HTR-8/SVneo (cell line): ENCODE measurements at regions not wholly inside any gene's neighbourhood (a gene's known extent, or its start where the extent isn't known, plus 50 kb on each side); places are given as distances from the start of the nearest gene placed in this dataset.
A peak's percentile ranks its signal among the peaks of the same experiment; 100 is the strongest.
"Not testable (repeated sequence)": the region's sequence is repeated elsewhere in the genome, so short reads cannot be mapped to it uniquely, and the experiment has no call there.

Source experiments
- DNase-seq: peaks from one replicate; pipeline ENCODE4 v3.0.0; 2011; ENCODE audit warnings: low spot score, mixed read lengths; ENCODE audit not compliant: insufficient read length
- FAIRE-seq: peaks from 2 replicates; lab custom pipeline; 2011; peaks lifted over from hg19 to GRCh38; lab: Jason Lieb, UNC

DNA sequence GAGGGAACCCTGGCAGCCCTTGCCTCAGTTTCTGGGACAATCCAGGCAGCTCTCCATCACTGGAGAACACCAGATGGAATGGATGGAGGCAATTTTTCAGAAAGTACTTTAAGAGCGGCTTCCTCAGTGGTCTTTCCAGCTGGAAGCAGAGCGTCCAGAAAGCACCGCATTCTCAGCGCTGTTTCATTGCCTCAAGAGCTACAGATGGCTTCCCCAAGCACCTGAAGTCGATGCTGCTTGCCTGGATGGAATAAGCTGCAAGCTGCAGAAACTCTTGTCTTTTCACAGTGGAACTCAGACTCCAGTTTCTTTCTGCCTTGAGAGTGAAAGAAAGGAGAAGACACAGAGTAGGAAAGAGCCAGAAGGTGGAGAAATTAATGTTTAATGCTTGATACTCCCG lies 766.9 kb downstream of the TDRD15 start:
- DNase-seq, result no peak
- no peak for FAIRE-seq

DNA sequence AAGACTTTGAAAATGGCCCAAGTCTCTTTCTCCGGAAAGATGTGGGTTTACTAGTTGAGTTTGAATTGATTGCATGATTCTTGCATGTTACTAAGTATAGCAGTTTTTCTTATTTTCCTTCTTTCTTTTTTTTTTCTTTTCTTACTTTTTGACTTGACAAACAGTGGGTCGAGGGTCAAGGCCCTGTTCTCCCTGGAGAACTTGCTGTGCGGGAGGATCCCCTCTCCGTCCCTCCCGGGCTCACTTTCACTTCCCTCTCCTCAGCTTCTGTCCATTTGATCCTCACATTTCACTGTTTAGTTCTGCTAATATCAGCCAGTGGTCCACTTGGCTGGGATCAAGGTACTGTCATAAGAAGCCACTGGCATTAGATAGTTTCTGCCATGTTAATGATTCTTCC lies 767.4 kb downstream of the TDRD15 start:
- FAIRE-seq (no peak), DNase-seq (no peak)

DNA sequence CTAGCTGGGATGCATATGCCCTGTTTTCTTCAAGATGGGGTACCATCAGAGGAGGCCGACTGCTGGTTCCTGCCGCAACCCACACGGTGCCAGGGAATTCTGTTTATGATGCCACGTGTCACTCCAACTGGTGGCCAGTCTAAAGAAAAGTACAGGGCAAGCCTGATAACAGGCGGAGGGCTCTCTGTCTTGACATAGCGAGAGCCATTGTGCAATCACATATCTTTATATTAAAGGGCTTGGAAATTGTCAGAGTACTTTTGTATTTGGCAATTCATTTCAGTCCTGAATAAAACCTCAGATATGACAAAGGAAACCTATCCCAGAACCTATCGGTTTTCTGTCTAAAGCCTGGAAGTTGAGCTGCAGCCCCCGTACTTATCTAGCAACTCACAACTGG lies 768.4 kb downstream of the TDRD15 start:
- no peak for DNase-seq
- no peak for FAIRE-seq

GRCh38 chr2:21895200-21895599 lies 771.4 kb downstream of the TDRD15 start:
- DNase-seq, result no peak
- no peak for FAIRE-seq

DNA sequence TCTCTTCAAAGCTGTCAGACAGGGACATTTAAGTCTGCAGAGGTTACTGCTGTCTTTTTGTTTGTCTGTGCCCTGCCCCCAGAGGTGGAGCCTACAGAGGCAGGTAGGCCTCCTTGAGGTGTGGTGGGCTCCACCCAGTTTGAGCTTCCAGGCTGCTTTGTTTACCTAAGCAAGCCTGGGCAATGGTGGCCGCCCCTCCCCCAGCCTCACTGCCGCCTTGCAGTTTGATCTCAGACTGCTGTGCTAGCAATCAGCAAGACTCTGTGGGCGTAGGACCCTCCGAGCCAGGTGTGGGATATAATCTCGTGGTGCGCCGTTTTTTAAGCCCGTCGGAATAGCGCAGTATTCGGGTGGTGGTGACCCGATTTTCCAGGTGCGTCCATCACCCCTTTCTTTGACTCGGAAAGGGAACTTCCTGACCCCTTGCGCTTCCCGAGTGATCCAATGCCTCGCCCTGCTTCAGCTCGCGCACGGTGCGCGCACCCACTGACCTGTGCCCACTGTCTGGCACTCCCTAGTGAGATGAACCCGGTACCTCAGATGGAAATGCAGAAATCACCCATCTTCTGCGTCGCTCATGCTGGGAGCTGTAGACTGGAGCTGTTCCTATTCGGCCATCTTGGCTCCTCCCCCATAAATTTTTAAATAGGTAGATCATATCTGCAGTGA lies 785.1 kb downstream of the TDRD15 start:
- DNase-seq, FAIRE-seq: not testable (repeated sequence)

GRCh38 chr2:21910832-21911507 lies 787.2 kb downstream of the TDRD15 start:
- DNase-seq, result no peak
- no peak for FAIRE-seq

- FAIRE-seq (no peak), DNase-seq (no peak)
These were observed 788.6 kb downstream of the TDRD15 start for GRCh38 chr2:21912405-21912804.

DNA sequence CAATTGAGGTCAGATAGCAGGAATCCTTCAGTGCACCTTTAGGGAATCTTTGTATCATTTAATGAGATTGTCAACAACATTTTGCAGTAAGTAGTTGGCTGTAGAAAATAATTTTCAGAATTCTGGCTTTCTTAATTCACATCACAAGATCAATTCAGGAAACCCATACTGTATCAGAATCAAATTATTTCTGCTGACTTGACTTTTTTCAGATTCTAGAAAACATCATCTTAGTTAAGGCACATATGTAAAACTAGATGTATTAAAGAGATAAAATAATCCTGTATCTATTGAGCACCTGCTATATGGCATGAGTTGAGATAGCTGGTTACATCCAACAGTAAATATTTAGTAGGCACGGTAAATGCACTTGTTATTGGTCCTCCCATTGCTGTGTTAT lies 791.4 kb downstream of the TDRD15 start:
- no peak for DNase-seq
- FAIRE-seq, result no peak

DNA sequence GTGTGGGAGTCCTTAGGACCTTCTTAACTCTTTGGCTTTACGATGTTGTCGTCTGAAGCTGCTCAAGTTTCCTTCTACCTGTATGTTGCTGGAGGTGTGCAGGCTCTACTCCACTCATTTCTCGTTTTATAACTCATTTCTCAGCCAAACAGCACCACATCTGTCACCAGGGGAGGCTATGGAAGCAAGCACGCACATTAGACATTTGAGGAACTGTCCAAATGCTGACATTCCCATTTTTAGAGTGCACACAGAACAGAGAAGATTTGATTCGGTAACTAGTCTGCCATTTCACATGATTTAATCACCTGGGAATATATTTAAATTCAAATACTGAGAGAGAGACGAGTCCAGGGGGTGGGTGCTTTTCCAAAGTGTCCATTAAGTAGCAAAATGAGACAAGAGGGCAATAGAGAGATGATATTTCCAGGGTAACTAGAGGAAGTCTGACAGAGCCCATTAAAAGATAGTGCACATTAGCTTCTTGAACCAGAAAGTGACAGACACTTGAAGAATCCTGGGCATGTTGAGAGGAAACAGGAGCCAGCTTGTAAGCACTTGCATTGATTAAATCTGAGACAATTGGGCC lies 793.3 kb downstream of the TDRD15 start:
- DNase-seq (no peak), FAIRE-seq (peak; percentile 31)

GRCh38 chr2:21920721-21921120 lies 797.0 kb downstream of the TDRD15 start:
- no peak for FAIRE-seq
- DNase-seq, result no peak

DNA sequence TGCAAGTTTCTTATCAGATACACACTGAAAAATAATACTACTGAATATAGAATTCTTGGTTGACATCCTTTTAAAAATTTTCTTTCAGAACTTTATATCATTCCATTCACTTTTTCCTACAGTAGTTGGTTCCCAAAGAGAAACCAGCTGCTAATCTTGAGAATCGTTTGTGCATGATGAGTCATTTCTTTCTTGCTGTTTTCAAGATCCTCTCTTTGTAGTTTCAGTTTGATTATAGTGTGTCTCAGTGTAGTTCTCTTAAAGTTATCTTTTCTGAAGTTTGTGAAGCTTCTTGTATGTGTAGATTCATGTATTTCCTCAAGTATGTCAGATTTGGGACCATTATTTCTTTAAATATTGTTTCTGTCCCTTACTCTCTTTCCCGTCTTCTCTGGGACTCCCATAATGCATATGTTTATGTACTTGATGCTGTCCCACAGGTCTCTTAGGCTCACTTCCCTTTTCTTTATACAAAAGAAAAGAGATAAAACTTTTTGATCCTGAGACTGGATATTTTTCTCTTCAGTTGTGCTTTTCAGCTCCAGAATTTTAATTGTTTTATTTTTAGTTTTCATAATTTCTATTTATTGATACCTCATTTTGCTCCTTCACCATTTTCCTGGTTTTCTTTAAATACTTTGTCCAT lies 801.0 kb downstream of the TDRD15 start:
- no peak for FAIRE-seq
- no peak for DNase-seq

DNA sequence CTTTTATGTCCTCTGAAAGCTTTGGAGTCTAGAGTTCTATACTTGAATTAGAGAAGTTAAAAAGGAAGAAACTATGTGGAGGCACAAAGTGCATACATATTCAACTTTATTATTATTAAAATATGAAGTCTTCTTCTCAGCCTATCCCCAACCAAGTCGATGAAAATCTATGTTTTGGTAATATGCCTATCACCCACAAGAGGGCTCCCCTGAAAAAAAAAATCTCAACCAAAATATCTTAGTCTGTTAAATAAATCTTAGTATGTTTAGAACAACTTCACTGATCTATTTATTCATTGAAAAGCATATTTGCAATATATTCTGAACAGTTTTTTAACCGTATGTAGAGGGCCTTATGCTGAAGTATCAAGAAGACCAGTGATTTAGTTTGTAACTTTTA lies 804.5 kb downstream of the TDRD15 start:
- no peak for DNase-seq
- no peak for FAIRE-seq

GRCh38 chr2:21930226-21930625 lies 806.5 kb downstream of the TDRD15 start:
- no peak for DNase-seq
- FAIRE-seq, result no peak

DNA sequence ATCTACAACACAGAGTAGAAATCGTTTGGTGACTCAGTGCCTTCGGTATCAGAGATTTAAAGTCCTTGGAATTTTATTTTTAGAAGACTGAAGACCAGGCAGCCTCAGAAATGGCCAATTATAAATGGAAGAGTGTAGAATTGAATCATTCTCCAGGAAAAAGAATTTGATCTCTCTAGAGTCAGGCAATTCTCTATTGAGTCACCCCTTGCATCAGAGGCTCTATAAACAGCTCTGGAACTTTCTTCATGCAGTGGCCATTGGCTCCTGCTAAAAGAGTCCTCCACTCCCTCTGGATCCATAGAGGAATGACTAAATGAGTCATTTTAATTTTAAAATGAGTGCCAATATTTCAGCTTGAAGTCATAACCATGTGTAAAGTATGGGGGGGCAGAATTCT lies 816.2 kb downstream of the TDRD15 start:
- no peak for DNase-seq

DNA sequence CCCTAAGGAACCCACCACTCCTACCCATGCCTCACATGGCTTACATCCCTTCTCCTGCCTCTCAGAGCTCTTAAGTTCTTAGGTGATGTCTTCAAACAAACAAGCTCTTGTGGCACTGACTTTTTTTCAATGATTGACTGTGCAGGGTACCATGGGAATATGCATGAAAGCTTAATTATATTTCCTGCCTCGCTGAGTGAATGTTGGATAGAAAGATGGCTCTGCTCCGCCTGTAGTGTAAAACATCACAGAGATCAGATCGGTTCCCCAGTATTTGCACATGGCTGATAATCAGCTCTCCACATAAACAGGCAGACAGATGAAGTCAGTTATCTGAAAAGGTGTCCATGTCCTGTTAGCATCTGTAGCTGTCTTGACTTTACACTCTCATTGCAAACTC lies 820.8 kb downstream of the TDRD15 start:
- FAIRE-seq, result peak; percentile 28
- no peak for DNase-seq

More for the DNA sequence above, 816.2 kb downstream of the TDRD15 start:
- no peak for FAIRE-seq

GRCh38 chr2:21945658-21946057 lies 821.9 kb downstream of the TDRD15 start:
- FAIRE-seq (no peak), DNase-seq (no peak)

DNA sequence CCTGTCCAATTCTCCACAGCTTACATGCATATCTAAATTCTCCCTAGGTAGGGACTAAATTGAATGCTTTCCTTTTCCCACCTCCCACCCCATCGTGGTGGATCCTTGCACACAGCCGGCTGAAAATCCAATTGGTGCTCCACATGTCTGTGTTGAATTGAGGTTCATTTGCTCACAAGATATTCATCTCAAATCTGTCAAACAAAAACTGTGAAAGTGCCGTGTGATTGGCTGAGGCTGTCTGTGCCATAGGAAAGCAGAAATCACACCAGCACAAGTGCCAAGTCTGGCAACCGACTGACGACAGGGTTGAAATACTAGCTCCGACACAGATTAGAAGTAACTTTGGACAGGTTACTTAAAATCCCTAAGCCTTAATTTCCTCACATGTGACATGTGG lies 823.3 kb downstream of the TDRD15 start:
- no peak for FAIRE-seq
- DNase-seq, result no peak

- DNase-seq (no peak), FAIRE-seq (no peak)
These were observed 842.4 kb downstream of the TDRD15 start for GRCh38 chr2:21966139-21966538.

DNA sequence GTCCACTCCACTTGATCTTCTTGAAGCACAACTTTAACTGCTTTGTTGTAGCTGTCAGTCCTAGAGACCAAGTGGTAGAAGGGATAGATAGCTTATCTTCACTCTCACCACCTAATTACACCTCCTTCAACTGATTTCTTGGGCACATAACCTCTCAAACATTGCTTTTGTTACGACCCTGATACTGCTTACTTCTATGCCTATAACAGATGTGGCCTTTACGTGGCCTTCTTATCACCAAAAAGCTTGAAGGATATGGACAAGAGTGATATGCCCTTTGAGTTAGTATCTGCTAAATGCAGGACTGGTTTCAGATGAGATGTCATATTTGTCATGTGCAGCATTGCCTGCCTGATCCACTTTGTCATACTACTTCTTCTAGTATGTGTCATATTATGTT lies 847.2 kb downstream of the TDRD15 start:
- peak; percentile 62 for FAIRE-seq
- DNase-seq, result no peak

GRCh38 chr2:21972586-21972985 lies 848.8 kb downstream of the TDRD15 start:
- FAIRE-seq (no peak), DNase-seq (no peak)

GRCh38 chr2:21981127-21981526 lies 857.4 kb downstream of the TDRD15 start:
- FAIRE-seq, result no peak
- no peak for DNase-seq
